ENCODE measurements at regions not wholly inside any gene's neighbourhood (a gene's known extent, or its start where the extent isn't known, plus 50 kb on each side); places are given as distances from the start of the nearest gene placed in this dataset.

GRCh38 chrX:150239946-150240642, 123.0 kb upstream of the MAMLD1 start:
- H3K4me1 ChIP-seq, result no peaks in the 10 kb centered on the region
- DNase-seq, result no peak
- TF ChIP-seq, protein P1, sequence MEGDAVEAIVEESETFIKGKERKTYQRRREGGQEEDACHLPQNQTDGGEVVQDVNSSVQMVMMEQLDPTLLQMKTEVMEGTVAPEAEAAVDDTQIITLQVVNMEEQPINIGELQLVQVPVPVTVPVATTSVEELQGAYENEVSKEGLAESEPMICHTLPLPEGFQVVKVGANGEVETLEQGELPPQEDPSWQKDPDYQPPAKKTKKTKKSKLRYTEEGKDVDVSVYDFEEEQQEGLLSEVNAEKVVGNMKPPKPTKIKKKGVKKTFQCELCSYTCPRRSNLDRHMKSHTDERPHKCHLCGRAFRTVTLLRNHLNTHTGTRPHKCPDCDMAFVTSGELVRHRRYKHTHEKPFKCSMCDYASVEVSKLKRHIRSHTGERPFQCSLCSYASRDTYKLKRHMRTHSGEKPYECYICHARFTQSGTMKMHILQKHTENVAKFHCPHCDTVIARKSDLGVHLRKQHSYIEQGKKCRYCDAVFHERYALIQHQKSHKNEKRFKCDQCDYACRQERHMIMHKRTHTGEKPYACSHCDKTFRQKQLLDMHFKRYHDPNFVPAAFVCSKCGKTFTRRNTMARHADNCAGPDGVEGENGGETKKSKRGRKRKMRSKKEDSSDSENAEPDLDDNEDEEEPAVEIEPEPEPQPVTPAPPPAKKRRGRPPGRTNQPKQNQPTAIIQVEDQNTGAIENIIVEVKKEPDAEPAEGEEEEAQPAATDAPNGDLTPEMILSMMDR (IDR thresholded peaks at IDR 0.05; ENCODE audit: low read depth, low read length), result no peak
- H3K9me3 ChIP-seq, result no peaks in the 10 kb centered on the region
- no peaks in the 10 kb centered on the region for H3K36me3 ChIP-seq
- H3K4me3 ChIP-seq (ENCODE audit: low read depth, low read length), result no peak overlapping the region
- H3K27me3 ChIP-seq, result no peaks in the 10 kb centered on the region

GRCh38 chrX:150240643-150240970, 122.5 kb upstream of the MAMLD1 start:
- H3K36me3 ChIP-seq, result no peaks in the 10 kb centered on the region
- no peaks in the 10 kb centered on the region for H3K9me3 ChIP-seq
- DNase-seq, result no peak
- H3K4me1 ChIP-seq, result no peaks in the 10 kb centered on the region
- no peaks in the 10 kb centered on the region for H3K27me3 ChIP-seq
- TF ChIP-seq, protein P1 (IDR thresholded peaks at IDR 0.05; ENCODE audit: low read depth, low read length), result no peak
- H3K4me3 ChIP-seq (ENCODE audit: low read depth, low read length), result no peak overlapping the region

- no peaks in the 10 kb centered on the region for H3K4me1 ChIP-seq
- H3K9me3 ChIP-seq, result no peaks in the 10 kb centered on the region
- H3K36me3 ChIP-seq, result no peaks in the 10 kb centered on the region
- DNase-seq, result no peak
- H3K4me3 ChIP-seq (ENCODE audit: low read depth, low read length), result no peak overlapping the region
- TF ChIP-seq, protein P1 (IDR thresholded peaks at IDR 0.05; ENCODE audit: low read depth, low read length), result no peak
- H3K27me3 ChIP-seq, result no peaks in the 10 kb centered on the region
These were observed 109.0 kb upstream of the MAMLD1 start for GRCh38 chrX:150253959-150254620.

DNA sequence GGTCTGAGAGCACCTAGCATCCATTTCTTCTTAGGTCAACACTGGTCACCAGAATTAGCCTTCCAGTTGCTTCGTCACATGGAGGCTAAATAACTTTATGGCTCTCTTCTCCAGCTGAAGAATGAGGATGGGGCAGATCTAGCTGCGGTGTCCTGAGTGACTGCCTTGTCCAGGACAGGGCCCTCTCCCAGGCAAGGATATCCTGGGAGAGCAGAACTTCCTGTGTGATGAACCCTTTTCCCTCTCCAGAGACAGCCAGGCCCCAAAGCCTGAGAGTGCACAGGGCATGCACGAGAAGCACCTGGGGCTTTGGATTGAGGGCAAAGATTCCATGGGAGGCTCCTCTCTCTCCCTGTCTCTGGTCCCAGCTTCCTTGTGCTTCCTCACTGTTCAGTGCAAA, 108.2 kb upstream of the MAMLD1 start:
- TF ChIP-seq, protein P1 (IDR thresholded peaks at IDR 0.05; ENCODE audit: low read depth, low read length), result no peak
- H3K9me3 ChIP-seq, result no peaks in the 10 kb centered on the region

DNA sequence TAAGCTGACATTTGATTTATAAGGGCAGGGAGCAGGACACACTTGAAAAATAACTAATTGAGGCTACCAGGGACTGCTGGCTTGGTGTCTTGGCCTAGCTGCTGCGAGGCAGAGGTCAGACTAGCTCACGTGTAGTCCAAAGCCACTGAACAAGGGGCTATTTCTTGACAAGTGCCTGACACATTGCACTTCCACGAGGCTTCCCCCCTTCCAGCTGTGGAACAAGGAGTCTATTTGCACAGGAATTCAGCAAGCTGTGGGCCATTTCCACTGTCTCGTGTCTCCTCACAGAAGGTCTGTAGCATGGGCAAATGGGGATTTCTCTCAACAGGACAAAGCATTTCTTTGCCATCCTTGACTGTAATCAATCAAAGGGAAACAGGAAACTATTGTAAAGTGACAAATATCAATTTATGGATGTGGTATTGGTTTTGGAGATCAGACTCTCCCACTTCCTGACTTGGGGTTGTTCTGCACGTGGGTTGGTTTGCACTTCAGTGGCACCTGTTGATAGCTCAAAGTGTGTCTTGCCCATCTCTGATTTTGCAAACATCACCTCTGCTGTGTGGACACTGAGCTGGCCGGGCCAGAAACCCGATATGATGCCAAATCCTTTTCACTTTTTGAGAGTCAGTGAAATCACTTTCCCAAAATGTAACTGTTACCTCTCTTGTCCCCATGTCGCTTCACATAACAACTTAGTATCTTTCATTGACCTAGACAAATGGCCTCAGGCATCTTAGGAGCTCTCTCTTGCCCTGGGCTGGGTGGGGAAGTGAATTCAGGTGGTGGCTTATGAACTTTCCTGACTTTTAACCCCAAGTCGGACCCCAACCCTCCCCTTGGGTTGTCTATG, 107.4 kb upstream of the MAMLD1 start:
- no peak for DNase-seq

More for the DNA sequence above, 108.2 kb upstream of the MAMLD1 start:
- H3K4me1 ChIP-seq, result no peaks in the 10 kb centered on the region
- H3K4me3 ChIP-seq (ENCODE audit: low read depth, low read length), result no peak overlapping the region
- H3K36me3 ChIP-seq, result no peaks in the 10 kb centered on the region
- DNase-seq, result no peak
- no peaks in the 10 kb centered on the region for H3K27me3 ChIP-seq

More for the DNA sequence above, 107.4 kb upstream of the MAMLD1 start:
- no peaks in the 10 kb centered on the region for H3K9me3 ChIP-seq
- no peak overlapping the region for H3K4me3 ChIP-seq (ENCODE audit: low read depth, low read length)
- TF ChIP-seq, protein P1 (IDR thresholded peaks at IDR 0.05; ENCODE audit: low read depth, low read length), result no peak
- no peaks in the 10 kb centered on the region for H3K36me3 ChIP-seq
- H3K4me1 ChIP-seq, result no peaks in the 10 kb centered on the region
- no peaks in the 10 kb centered on the region for H3K27me3 ChIP-seq
